ENCODE measurements at regions not wholly inside any gene's neighbourhood (a gene's known extent, or its start where the extent isn't known, plus 50 kb on each side); places are given as distances from the start of the nearest gene placed in this dataset.
"Not testable (repeated sequence)": the region's sequence is repeated elsewhere in the genome, so short reads cannot be mapped to it uniquely, and the experiment has no call there.

DNA sequence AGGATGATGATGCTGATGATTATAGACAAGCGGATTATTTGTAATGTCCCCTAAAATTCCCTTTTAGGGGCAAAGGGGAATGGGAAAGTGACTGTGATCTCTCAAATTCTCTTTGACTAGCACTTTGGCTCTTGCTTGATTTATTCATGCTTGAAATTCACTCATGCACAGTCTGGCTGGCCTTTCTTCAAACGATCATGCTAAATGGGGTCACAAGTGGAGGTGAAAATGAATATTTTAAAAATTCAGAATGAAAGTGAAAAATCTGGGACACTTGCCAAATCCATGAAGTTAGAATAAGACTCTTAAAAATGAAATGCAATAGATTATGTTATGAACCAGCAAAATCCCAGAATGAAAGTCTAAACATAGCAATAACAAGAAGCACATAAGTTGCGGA, 173.4 kb upstream of the RAI2 start:
- POLR2A ChIA-PET = no interaction called here
- TF ChIP-seq, protein P1, sequence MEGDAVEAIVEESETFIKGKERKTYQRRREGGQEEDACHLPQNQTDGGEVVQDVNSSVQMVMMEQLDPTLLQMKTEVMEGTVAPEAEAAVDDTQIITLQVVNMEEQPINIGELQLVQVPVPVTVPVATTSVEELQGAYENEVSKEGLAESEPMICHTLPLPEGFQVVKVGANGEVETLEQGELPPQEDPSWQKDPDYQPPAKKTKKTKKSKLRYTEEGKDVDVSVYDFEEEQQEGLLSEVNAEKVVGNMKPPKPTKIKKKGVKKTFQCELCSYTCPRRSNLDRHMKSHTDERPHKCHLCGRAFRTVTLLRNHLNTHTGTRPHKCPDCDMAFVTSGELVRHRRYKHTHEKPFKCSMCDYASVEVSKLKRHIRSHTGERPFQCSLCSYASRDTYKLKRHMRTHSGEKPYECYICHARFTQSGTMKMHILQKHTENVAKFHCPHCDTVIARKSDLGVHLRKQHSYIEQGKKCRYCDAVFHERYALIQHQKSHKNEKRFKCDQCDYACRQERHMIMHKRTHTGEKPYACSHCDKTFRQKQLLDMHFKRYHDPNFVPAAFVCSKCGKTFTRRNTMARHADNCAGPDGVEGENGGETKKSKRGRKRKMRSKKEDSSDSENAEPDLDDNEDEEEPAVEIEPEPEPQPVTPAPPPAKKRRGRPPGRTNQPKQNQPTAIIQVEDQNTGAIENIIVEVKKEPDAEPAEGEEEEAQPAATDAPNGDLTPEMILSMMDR (IDR thresholded peaks at IDR 0.05; ENCODE audit: insufficient read depth, low read depth, low read length) = no peak
- H3K4me3 ChIP-seq (ENCODE audit: low read depth, low read length) = no peak overlapping the region
- no peaks in the 10 kb centered on the region for H3K36me3 ChIP-seq (ENCODE audit: control insufficient read depth, insufficient read depth, low read length)
- no peak for DNase-seq (ENCODE audit: low read depth)
- CTCF ChIA-PET = no interaction called here
- no peaks in the 10 kb centered on the region for H3K27me3 ChIP-seq (ENCODE audit: control insufficient read depth, insufficient read depth, low read length)

DNA sequence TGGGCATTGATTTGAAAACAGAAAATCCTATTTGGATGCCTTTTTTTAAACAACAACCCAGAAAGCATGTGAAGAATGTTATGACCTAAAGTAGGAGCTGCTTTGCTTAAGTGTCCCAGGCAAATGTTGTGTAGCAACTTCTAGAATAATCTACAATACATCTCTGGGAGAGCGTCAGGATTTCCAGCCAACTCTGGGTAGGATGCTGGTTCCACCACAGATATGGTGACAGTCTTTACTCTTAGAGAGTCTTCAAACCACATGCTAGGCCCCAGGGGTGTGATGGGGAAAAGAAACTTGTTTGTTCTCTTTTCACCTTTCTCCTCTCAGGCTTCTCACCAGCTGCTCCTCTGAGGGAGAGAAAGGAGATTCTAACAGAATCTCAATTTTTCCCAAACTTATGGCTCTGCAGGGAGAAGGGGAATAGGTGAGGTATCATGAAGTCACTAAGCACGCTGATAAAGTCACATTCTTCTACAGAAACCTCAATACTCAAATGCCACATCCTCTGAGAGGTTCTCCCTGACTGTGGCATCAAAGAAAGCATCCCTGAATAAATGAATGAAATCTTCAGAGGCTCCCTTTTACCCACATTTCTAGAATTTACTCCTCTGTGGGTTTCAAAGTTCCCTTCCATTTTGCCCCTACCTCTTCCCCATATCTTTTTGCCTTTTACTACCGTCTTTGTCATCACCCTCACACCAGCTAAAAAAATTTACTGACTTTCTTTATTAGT, 171.6 kb upstream of the RAI2 start:
- CTCF ChIA-PET = no interaction called here
- TF ChIP-seq, protein P1 (IDR thresholded peaks at IDR 0.05; ENCODE audit: insufficient read depth, low read depth, low read length) = no peak
- Histone ChIP-seq H3K4me3 (ENCODE audit: low read depth, low read length) (no peak overlapping the region), H3K36me3 (ENCODE audit: control insufficient read depth, insufficient read depth, low read length) (no peaks in the 10 kb centered on the region), H3K27me3 (ENCODE audit: control insufficient read depth, insufficient read depth, low read length) (no peaks in the 10 kb centered on the region)
- POLR2A ChIA-PET = no interaction called here
- no peak for DNase-seq (ENCODE audit: low read depth)

DNA sequence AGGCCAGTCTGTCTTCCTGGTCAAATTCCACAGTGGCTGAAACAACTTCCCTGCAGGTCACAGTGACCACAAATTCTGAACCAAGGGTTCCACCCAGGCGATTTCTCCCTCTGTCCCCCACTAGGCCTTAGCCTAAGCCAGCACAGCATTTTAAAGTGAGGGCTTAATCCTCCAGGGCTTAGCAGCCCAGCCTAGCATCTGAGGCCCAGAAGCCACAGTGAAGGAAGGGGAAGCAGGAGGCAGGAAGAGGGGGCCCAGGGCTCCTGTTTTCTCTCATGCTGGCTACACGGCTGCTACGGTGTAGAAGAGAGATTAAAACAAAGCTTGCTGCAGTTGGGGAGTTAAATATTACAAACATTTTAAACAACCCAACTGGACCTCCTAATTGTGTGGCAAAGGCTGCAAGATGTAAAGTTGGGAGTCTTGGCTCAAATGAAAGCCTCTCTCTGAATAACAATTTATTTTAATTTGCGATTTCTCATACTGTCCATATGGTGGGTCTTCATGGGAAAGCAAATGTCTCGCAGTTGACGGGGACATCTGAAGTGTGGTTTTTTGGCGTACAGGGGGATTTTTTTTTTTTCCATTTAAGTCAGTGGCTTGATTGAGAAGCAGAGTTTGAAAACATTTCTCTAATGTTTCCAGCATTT, 170.8 kb upstream of the RAI2 start:
- Histone ChIP-seq H3K27me3 (ENCODE audit: control insufficient read depth, insufficient read depth, low read length) (no peaks in the 10 kb centered on the region), H3K36me3 (ENCODE audit: control insufficient read depth, insufficient read depth, low read length) (no peaks in the 10 kb centered on the region), H3K4me3 (ENCODE audit: low read depth, low read length) (no peak overlapping the region)
- no peak for DNase-seq (ENCODE audit: low read depth)
- TF ChIP-seq, protein P1 (IDR thresholded peaks at IDR 0.05; ENCODE audit: insufficient read depth, low read depth, low read length) = no peak
- POLR2A ChIA-PET = no interaction called here
- CTCF ChIA-PET = no interaction called here

DNA sequence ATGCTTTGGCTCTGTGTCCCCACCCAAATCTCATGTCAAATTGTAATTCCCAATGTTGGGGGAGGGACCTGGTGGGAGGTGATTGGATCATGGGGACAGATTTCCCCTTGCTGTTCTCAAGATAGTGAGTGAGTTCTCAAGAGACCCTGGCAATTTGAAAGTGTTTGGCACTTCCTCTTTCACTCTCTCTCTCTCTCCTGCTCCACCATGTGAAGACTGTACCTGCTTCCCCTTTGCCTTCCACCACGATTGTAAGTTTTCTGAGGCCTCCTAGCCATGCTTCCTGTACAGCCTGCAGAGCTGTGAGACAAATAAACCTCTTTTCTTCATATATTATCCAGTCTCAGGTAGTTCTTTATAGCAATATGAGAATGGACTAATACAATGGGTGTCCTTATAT, 169.6 kb upstream of the RAI2 start:
- H3K4me3 ChIP-seq (ENCODE audit: low read depth, low read length); H3K36me3 ChIP-seq (ENCODE audit: control insufficient read depth, insufficient read depth, low read length); CTCF ChIA-PET; POLR2A ChIA-PET; DNase-seq (ENCODE audit: low read depth); H3K27me3 ChIP-seq (ENCODE audit: control insufficient read depth, insufficient read depth, low read length): not testable (repeated sequence)

DNA sequence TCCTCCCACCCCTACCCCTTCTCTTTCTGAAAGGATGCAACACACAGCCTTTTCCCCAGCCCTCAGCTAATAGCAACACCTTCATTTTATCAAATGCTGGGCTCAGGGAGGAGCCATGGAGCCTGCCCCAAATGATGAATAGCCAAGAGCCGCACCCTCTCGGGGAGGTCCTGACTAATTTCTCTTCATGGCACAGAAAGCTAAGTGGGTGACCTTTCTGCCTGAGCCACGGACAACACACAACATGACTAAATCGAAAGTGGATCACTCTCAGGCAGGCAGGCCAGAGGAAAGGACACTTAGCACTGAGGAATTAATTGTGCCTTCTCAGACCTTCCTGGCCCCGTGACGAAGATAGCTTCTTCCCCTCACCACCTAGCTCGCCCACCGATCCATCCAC, 165.1 kb upstream of the RAI2 start:
- TF ChIP-seq, protein P1 (IDR thresholded peaks at IDR 0.05; ENCODE audit: insufficient read depth, low read depth, low read length) = no peak
- H3K27me3 ChIP-seq (ENCODE audit: control insufficient read depth, insufficient read depth, low read length) = no peaks in the 10 kb centered on the region
- no peak overlapping the region for H3K4me3 ChIP-seq (ENCODE audit: low read depth, low read length)
- DNase-seq (ENCODE audit: low read depth) = no peak
- CTCF ChIA-PET = no interaction called here
- POLR2A ChIA-PET = no interaction called here
- no peaks in the 10 kb centered on the region for H3K36me3 ChIP-seq (ENCODE audit: control insufficient read depth, insufficient read depth, low read length)

DNA sequence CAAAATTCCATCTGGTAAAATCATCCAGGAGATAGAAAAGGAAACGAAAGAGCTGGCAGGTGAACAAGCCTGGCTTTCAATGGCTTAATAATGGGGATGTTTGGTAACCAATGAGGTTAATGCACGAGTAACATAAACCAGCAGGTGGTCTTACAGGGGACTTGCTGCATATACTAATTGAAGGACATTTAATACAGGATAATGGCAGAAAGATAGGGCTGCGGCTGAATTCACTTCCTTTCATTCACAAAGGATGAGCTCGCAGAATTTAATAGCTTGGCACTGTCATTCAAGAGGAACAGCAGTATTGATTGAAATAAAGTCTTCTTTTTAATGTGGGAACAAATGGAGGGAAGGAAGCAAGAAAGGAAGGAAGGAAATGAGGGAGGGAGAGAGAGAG, 156.3 kb upstream of the RAI2 start:
- ChIA-PET POLR2A (no interaction called here), CTCF (no interaction called here)
- TF ChIP-seq, protein P1 (IDR thresholded peaks at IDR 0.05; ENCODE audit: insufficient read depth, low read depth, low read length) = no peak
- no peak overlapping the region for H3K4me3 ChIP-seq (ENCODE audit: low read depth, low read length)
- no peak for DNase-seq (ENCODE audit: low read depth)
- no peaks in the 10 kb centered on the region for H3K27me3 ChIP-seq (ENCODE audit: control insufficient read depth, insufficient read depth, low read length)
- no peaks in the 10 kb centered on the region for H3K36me3 ChIP-seq (ENCODE audit: control insufficient read depth, insufficient read depth, low read length)
